Right lobe of liver (tissue), 4 donors: ENCODE measurements at regions not wholly inside any gene's neighbourhood (a gene's known extent, or its start where the extent isn't known, plus 50 kb on each side); places are given as distances from the start of the nearest gene placed in this dataset.

Experiments
- POLR2A ChIP-seq: fragments of 450-650 bp; IDR thresholded peaks from one replicate; pipeline ENCODE4 v1.6.1; 2017; ENCODE audit warnings: antibody characterized with exemption, mild to moderate bottlenecking
- TF ChIP-seq, protein P1 (sequence below), 4 donors: fragments of 200-600 bp in 3 of 4; fragments of 450-650 bp in 1 of 4; IDR thresholded peaks; one replicate each; pipeline versions ENCODE4 v1.5.1 to v1.8.0; 2016 to 2022; ENCODE audit warnings: antibody characterized with exemption in 4 of 4, mild to moderate bottlenecking in 2 of 4
- donor health status: DM: no; HTN: no; CAD: no.
- donor health status: DM: no; HTN: no; CAD: no.
- donor health status: DM: no; HTN: yes; CAD: no.

GRCh38 chr20:12108846-12109245, 191.2 kb downstream of the BTBD3 start:
- TF ChIP-seq, protein P1, sequence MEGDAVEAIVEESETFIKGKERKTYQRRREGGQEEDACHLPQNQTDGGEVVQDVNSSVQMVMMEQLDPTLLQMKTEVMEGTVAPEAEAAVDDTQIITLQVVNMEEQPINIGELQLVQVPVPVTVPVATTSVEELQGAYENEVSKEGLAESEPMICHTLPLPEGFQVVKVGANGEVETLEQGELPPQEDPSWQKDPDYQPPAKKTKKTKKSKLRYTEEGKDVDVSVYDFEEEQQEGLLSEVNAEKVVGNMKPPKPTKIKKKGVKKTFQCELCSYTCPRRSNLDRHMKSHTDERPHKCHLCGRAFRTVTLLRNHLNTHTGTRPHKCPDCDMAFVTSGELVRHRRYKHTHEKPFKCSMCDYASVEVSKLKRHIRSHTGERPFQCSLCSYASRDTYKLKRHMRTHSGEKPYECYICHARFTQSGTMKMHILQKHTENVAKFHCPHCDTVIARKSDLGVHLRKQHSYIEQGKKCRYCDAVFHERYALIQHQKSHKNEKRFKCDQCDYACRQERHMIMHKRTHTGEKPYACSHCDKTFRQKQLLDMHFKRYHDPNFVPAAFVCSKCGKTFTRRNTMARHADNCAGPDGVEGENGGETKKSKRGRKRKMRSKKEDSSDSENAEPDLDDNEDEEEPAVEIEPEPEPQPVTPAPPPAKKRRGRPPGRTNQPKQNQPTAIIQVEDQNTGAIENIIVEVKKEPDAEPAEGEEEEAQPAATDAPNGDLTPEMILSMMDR (IDR thresholded peaks at IDR 0.05), result no peak
- no peak for TF ChIP-seq POLR2A
